Gastroesophageal sphincter (tissue), 3 donors: ENCODE measurements at regions not wholly inside any gene's neighbourhood (a gene's known extent, or its start where the extent isn't known, plus 50 kb on each side); places are given as distances from the start of the nearest gene placed in this dataset.

ENCODE experiments used
- POLR2A ChIP-seq, 2 donors: fragments of 450-650 bp; IDR thresholded peaks; one replicate each; pipeline ENCODE4 v1.6.1; 2017; ENCODE audit warnings: antibody characterized with exemption in 2 of 2, mild to moderate bottlenecking in 2 of 2, moderate library complexity in 1 of 2
- TF ChIP-seq, protein P1 (sequence below), 4 experiments: fragments of 200-600 bp in 2 of 4; fragments of 450-650 bp in 2 of 4; sonication (generic) in 1 of 4; IDR thresholded peaks; one replicate each; pipeline ENCODE4 v1.5.1; 2017 to 2019; ENCODE audit warnings: antibody characterized with exemption in 4 of 4, mild to moderate bottlenecking in 2 of 4, moderate library complexity in 2 of 4

DNA sequence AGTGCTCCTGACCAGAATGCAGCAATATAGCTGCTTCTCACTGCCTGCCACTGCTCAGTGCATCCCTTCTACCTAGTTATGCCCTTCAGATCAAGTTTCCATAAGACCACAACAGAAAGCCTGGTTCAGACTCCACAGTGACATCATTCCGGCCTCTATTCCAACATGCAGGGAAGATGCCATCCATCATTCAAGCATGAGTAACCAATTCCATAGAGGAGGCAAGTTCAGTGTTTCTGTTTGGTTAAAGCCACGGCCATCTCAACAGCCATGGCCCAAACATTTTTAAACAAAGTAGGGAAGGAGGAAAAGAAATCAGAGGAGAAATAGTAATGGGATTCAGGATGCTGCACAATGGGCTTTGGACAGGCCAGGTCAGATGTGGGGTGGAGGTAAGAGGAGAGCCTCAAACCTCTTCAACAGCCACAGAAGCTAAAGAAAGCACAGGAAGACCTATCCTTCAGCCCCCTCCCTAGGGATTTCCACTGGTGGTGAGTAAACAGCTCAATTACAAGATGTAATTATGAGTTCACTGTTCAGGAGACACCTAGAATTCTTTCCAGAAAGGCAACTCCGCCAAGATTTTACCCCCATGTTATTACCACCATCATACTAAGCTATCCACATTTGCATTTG lies 484.9 kb downstream of the SETD4 start:
- TF ChIP-seq, protein P1, sequence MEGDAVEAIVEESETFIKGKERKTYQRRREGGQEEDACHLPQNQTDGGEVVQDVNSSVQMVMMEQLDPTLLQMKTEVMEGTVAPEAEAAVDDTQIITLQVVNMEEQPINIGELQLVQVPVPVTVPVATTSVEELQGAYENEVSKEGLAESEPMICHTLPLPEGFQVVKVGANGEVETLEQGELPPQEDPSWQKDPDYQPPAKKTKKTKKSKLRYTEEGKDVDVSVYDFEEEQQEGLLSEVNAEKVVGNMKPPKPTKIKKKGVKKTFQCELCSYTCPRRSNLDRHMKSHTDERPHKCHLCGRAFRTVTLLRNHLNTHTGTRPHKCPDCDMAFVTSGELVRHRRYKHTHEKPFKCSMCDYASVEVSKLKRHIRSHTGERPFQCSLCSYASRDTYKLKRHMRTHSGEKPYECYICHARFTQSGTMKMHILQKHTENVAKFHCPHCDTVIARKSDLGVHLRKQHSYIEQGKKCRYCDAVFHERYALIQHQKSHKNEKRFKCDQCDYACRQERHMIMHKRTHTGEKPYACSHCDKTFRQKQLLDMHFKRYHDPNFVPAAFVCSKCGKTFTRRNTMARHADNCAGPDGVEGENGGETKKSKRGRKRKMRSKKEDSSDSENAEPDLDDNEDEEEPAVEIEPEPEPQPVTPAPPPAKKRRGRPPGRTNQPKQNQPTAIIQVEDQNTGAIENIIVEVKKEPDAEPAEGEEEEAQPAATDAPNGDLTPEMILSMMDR (IDR thresholded peaks at IDR 0.05) = no peak
- no peak for TF ChIP-seq POLR2A (IDR thresholded peaks at IDR 0.05)
